ENCODE measurements at regions not wholly inside any gene's neighbourhood (a gene's known extent, or its start where the extent isn't known, plus 50 kb on each side); places are given as distances from the start of the nearest gene placed in this dataset.

DNA sequence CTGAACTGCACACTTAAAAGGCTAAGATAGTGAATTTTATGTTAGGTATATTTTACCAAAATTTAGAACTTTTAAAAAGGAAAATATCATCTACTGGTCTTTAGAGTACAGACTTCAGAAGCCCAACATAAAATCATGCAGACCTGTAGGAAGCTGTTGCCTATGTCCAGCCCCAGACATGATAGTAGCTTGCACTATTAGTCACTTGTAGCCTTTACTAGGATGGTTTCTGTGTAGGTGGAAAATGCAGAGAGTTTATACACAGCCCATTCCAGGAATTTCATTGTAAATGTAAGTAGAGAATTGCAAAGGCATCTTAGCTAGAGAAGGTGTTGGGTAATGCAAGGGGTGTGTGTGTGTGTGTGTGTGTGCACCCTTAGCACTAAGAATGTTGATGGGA lies 640.2 kb downstream of the RNF144A start:
- Histone ChIP-seq H3K79me2 (replicated peaks; ENCODE audit: insufficient read depth, low read length) (no peaks in the 10 kb centered on the region), H3K27me3 (ENCODE audit: insufficient read depth, low read depth, low read length) (no peaks in the 10 kb centered on the region), H3F3A (ENCODE audit: insufficient read depth, low read length, poor library complexity, severe bottlenecking) (no peaks in the 10 kb centered on the region), H3K9me3 (ENCODE audit: low read length) (no peaks in the 10 kb centered on the region), H3K4me2 (ENCODE audit: low read length) (no peak overlapping the region), H4K20me1 (ENCODE audit: insufficient read depth) (no peaks in the 10 kb centered on the region), H2AFZ (ENCODE audit: low read depth, low read length) (no peak overlapping the region), H3K9ac (ENCODE audit: low read length) (no peak overlapping the region), H3K4me3 (ENCODE audit: low read length) (no peak overlapping the region), H3K27ac (ENCODE audit: low read length) (no peak overlapping the region), H3K9me2 (ENCODE audit: insufficient read depth, low read length) (no peaks in the 10 kb centered on the region), H3K36me3 (ENCODE audit: insufficient read depth, low read length) (no peaks in the 10 kb centered on the region)
- TF ChIP-seq, protein P1, sequence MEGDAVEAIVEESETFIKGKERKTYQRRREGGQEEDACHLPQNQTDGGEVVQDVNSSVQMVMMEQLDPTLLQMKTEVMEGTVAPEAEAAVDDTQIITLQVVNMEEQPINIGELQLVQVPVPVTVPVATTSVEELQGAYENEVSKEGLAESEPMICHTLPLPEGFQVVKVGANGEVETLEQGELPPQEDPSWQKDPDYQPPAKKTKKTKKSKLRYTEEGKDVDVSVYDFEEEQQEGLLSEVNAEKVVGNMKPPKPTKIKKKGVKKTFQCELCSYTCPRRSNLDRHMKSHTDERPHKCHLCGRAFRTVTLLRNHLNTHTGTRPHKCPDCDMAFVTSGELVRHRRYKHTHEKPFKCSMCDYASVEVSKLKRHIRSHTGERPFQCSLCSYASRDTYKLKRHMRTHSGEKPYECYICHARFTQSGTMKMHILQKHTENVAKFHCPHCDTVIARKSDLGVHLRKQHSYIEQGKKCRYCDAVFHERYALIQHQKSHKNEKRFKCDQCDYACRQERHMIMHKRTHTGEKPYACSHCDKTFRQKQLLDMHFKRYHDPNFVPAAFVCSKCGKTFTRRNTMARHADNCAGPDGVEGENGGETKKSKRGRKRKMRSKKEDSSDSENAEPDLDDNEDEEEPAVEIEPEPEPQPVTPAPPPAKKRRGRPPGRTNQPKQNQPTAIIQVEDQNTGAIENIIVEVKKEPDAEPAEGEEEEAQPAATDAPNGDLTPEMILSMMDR (IDR thresholded peaks at IDR 0.05; ENCODE audit: poor library complexity, severe bottlenecking) = no peak
- TF ChIP-seq EP300 (conservative IDR thresholded peaks at IDR 0.05; ENCODE audit: poor library complexity, severe bottlenecking) (no peak), TAF1 (IDR thresholded peaks at IDR 0.05; ENCODE audit: low read depth) (no peak), SMC3 (conservative IDR thresholded peaks at IDR 0.05; ENCODE audit: poor library complexity) (no peak), RAD21 (conservative IDR thresholded peaks at IDR 0.05) (no peak), EZH2 (IDR thresholded peaks at IDR 0.05; ENCODE audit: borderline replicate concordance, insufficient read depth, low read length, poor library complexity, severe bottlenecking) (no peak), POLR2AphosphoS5 (IDR thresholded peaks at IDR 0.05) (no peak), MXI1 (conservative IDR thresholded peaks at IDR 0.05; ENCODE audit: poor library complexity, severe bottlenecking) (no peak)
- TF ChIP-seq, protein P2, sequence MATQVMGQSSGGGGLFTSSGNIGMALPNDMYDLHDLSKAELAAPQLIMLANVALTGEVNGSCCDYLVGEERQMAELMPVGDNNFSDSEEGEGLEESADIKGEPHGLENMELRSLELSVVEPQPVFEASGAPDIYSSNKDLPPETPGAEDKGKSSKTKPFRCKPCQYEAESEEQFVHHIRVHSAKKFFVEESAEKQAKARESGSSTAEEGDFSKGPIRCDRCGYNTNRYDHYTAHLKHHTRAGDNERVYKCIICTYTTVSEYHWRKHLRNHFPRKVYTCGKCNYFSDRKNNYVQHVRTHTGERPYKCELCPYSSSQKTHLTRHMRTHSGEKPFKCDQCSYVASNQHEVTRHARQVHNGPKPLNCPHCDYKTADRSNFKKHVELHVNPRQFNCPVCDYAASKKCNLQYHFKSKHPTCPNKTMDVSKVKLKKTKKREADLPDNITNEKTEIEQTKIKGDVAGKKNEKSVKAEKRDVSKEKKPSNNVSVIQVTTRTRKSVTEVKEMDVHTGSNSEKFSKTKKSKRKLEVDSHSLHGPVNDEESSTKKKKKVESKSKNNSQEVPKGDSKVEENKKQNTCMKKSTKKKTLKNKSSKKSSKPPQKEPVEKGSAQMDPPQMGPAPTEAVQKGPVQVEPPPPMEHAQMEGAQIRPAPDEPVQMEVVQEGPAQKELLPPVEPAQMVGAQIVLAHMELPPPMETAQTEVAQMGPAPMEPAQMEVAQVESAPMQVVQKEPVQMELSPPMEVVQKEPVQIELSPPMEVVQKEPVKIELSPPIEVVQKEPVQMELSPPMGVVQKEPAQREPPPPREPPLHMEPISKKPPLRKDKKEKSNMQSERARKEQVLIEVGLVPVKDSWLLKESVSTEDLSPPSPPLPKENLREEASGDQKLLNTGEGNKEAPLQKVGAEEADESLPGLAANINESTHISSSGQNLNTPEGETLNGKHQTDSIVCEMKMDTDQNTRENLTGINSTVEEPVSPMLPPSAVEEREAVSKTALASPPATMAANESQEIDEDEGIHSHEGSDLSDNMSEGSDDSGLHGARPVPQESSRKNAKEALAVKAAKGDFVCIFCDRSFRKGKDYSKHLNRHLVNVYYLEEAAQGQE (IDR thresholded peaks at IDR 0.05; ENCODE audit: borderline replicate concordance) = no peak

DNA sequence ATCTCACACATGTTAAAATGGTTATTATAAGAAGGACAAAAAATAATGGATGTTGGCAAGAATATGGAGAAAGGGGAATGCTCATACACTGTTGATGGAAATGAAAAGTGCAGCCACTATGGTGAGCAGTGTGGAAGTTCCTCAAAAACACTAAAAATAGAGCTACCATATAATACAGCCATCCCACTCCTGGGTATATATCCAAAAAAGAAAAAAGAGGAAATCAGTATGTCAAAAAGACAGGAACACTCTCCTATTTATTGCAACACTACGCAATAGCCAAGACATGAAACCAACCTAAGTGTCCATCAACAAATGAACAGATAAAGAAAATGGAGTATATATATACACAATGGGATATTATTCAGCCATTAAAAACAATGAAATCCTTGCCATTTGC lies 642.6 kb downstream of the RNF144A start:
- H3K36me3 ChIP-seq (ENCODE audit: insufficient read depth, low read length) = no peaks in the 10 kb centered on the region
- no peaks in the 10 kb centered on the region for H3K9me3 ChIP-seq (ENCODE audit: low read length)
- no peaks in the 10 kb centered on the region for H3K27me3 ChIP-seq (ENCODE audit: insufficient read depth, low read depth, low read length)
- no peak overlapping the region for H3K4me3 ChIP-seq (ENCODE audit: low read length)
- H3F3A ChIP-seq (ENCODE audit: insufficient read depth, low read length, poor library complexity, severe bottlenecking) = no peaks in the 10 kb centered on the region
- TF ChIP-seq POLR2AphosphoS5 (IDR thresholded peaks at IDR 0.05) (no peak), SMC3 (conservative IDR thresholded peaks at IDR 0.05; ENCODE audit: poor library complexity) (no peak), TAF1 (IDR thresholded peaks at IDR 0.05; ENCODE audit: low read depth) (no peak), EZH2 (IDR thresholded peaks at IDR 0.05; ENCODE audit: borderline replicate concordance, insufficient read depth, low read length, poor library complexity, severe bottlenecking) (no peak), RAD21 (conservative IDR thresholded peaks at IDR 0.05) (no peak), MXI1 (conservative IDR thresholded peaks at IDR 0.05; ENCODE audit: poor library complexity, severe bottlenecking) (no peak), EP300 (conservative IDR thresholded peaks at IDR 0.05; ENCODE audit: poor library complexity, severe bottlenecking) (no peak)
- TF ChIP-seq, protein P1 (IDR thresholded peaks at IDR 0.05; ENCODE audit: poor library complexity, severe bottlenecking) = no peak
- TF ChIP-seq, protein P2 (IDR thresholded peaks at IDR 0.05; ENCODE audit: borderline replicate concordance) = no peak
- H3K9me2 ChIP-seq (ENCODE audit: insufficient read depth, low read length) = no peaks in the 10 kb centered on the region
- no peak overlapping the region for H3K9ac ChIP-seq (ENCODE audit: low read length)
- H3K79me2 ChIP-seq (replicated peaks; ENCODE audit: insufficient read depth, low read length) = no peaks in the 10 kb centered on the region
- H3K27ac ChIP-seq (ENCODE audit: low read length) = no peak overlapping the region
- no peak overlapping the region for H3K4me2 ChIP-seq (ENCODE audit: low read length)
- H2AFZ ChIP-seq (ENCODE audit: low read depth, low read length) = no peak overlapping the region
- H4K20me1 ChIP-seq (ENCODE audit: insufficient read depth) = no peaks in the 10 kb centered on the region

Measured in neural cell (in vitro differentiated cells).